Prostate gland (tissue), 2 donors: ENCODE measurements at regions not wholly inside any gene's neighbourhood (a gene's known extent, or its start where the extent isn't known, plus 50 kb on each side); places are given as distances from the start of the nearest gene placed in this dataset.

Experiments
- POLR2A ChIP-seq: fragments of 450-650 bp; IDR thresholded peaks from one replicate; pipeline ENCODE4 v1.6.1; 2016; ENCODE audit warnings: antibody characterized with exemption, mild to moderate bottlenecking
- POLR2AphosphoS5 ChIP-seq: sonication (generic); formaldehyde crosslinking; IDR thresholded peaks from one replicate; pipeline ENCODE4 v1.6.1; 2017; ENCODE audit warnings: antibody characterized with exemption
- TF ChIP-seq, protein P1 (sequence below), 4 experiments: fragments of 200-600 bp in 2 of 4; fragments of 450-650 bp in 2 of 4; sonication (generic) in 2 of 4; IDR thresholded peaks; 1 replicate in 3 of 4; 2 replicates in 1 of 4; pipeline ENCODE4 v1.5.1; 2016 to 2019; ENCODE audit warnings: antibody characterized with exemption in 4 of 4, mild to moderate bottlenecking in 2 of 4, moderate library complexity in 2 of 4

GRCh38 chr4:145248971-145249370 lies 68.6 kb upstream of the OTUD4 start:
- no peak for TF ChIP-seq POLR2A
- TF ChIP-seq, protein P1, sequence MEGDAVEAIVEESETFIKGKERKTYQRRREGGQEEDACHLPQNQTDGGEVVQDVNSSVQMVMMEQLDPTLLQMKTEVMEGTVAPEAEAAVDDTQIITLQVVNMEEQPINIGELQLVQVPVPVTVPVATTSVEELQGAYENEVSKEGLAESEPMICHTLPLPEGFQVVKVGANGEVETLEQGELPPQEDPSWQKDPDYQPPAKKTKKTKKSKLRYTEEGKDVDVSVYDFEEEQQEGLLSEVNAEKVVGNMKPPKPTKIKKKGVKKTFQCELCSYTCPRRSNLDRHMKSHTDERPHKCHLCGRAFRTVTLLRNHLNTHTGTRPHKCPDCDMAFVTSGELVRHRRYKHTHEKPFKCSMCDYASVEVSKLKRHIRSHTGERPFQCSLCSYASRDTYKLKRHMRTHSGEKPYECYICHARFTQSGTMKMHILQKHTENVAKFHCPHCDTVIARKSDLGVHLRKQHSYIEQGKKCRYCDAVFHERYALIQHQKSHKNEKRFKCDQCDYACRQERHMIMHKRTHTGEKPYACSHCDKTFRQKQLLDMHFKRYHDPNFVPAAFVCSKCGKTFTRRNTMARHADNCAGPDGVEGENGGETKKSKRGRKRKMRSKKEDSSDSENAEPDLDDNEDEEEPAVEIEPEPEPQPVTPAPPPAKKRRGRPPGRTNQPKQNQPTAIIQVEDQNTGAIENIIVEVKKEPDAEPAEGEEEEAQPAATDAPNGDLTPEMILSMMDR (IDR thresholded peaks at IDR 0.05), result no peak
- no peak for TF ChIP-seq POLR2AphosphoS5
